ENCODE measurements at regions not wholly inside any gene's neighbourhood (a gene's known extent, or its start where the extent isn't known, plus 50 kb on each side); places are given as distances from the start of the nearest gene placed in this dataset.

- intact Hi-C loops (cut with DNase I), result no loop called here
- FAIRE-seq (no peak), DNase-seq (peak in 3 of 5 donors; percentile 32 to 55 (median 34))
- Histone ChIP-seq H3K9me3 (ENCODE audit: control insufficient read depth in 2 of 3, insufficient read depth in 1 of 3, low read length in 3 of 3) (peaks cover 0 to 3% (median 0%) of the 10 kb centered on the region in 3 donors), H3K4me3 (ENCODE audit: low read length in 3 of 3) (peak overlapping the region in 1 of 3 donors; percentile 68), H3K27ac (ENCODE audit: low read depth in 2 of 2, low read length in 2 of 2) (no peak overlapping the region), H3K36me3 (ENCODE audit: control insufficient read depth in 2 of 3, insufficient read depth in 3 of 3, low read length in 3 of 3) (no peaks in the 10 kb centered on the region), H3K27me3 (ENCODE audit: control insufficient read depth, insufficient read depth, low read length) (no peaks in the 10 kb centered on the region), H3K4me1 (ENCODE audit: control insufficient read depth in 2 of 3, insufficient read depth in 2 of 3, low read depth in 1 of 3, low read length in 3 of 3) (peaks cover 0 to 4% (median 0%) of the 10 kb centered on the region in 3 donors), H3K9ac (ENCODE audit: low read length in 3 of 3) (peak overlapping the region in 1 of 3 donors; percentile 68)
- TF ChIP-seq, protein P1, sequence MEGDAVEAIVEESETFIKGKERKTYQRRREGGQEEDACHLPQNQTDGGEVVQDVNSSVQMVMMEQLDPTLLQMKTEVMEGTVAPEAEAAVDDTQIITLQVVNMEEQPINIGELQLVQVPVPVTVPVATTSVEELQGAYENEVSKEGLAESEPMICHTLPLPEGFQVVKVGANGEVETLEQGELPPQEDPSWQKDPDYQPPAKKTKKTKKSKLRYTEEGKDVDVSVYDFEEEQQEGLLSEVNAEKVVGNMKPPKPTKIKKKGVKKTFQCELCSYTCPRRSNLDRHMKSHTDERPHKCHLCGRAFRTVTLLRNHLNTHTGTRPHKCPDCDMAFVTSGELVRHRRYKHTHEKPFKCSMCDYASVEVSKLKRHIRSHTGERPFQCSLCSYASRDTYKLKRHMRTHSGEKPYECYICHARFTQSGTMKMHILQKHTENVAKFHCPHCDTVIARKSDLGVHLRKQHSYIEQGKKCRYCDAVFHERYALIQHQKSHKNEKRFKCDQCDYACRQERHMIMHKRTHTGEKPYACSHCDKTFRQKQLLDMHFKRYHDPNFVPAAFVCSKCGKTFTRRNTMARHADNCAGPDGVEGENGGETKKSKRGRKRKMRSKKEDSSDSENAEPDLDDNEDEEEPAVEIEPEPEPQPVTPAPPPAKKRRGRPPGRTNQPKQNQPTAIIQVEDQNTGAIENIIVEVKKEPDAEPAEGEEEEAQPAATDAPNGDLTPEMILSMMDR (IDR thresholded peaks at IDR 0.05; ENCODE audit: borderline replicate concordance, extremely low read depth, insufficient read depth), result no peak
These were observed 64.3 kb downstream of the GPX5 start for GRCh38 chr6:28589957-28590349.

GRCh38 chr6:28597217-28597835, 71.6 kb downstream of the GPX5 start:
- no peak overlapping the region for H3K9ac ChIP-seq (ENCODE audit: low read length in 3 of 3)
- peak overlapping the region in 1 of 3 donors; percentile 21 for H3K4me3 ChIP-seq (ENCODE audit: low read length in 3 of 3)
- TF ChIP-seq, protein P1 (IDR thresholded peaks at IDR 0.05; ENCODE audit: borderline replicate concordance, extremely low read depth, insufficient read depth), result no peak
- DNase-seq (peak in 1 of 5 donors; percentile 43), FAIRE-seq (no peak)
- peaks cover 0 to 5% (median 0%) of the 10 kb centered on the region in 3 donors for H3K9me3 ChIP-seq (ENCODE audit: control insufficient read depth in 2 of 3, insufficient read depth in 1 of 3, low read length in 3 of 3)
- intact Hi-C loops (cut with DNase I), result no loop called here
- H3K27ac ChIP-seq (ENCODE audit: low read depth in 2 of 2, low read length in 2 of 2), result no peak overlapping the region
- H3K36me3 ChIP-seq (ENCODE audit: control insufficient read depth in 2 of 3, insufficient read depth in 3 of 3, low read length in 3 of 3), result no peaks in the 10 kb centered on the region
- H3K27me3 ChIP-seq (ENCODE audit: control insufficient read depth, insufficient read depth, low read length), result peaks cover 5% of the 10 kb centered on the region
- H3K4me1 ChIP-seq (ENCODE audit: control insufficient read depth in 2 of 3, insufficient read depth in 2 of 3, low read depth in 1 of 3, low read length in 3 of 3), result no peaks in the 10 kb centered on the region

GRCh38 chr6:28597924-28598722, 72.4 kb downstream of the GPX5 start:
- DNase-seq (no peak), FAIRE-seq (no peak)
- no peaks in the 10 kb centered on the region for H3K36me3 ChIP-seq (ENCODE audit: control insufficient read depth in 2 of 3, insufficient read depth in 3 of 3, low read length in 3 of 3)
- no peak overlapping the region for H3K4me3 ChIP-seq (ENCODE audit: low read length in 3 of 3)
- no peak overlapping the region for H3K27ac ChIP-seq (ENCODE audit: low read depth in 2 of 2, low read length in 2 of 2)
- intact Hi-C loops (cut with DNase I), result no loop called here
- TF ChIP-seq, protein P1 (IDR thresholded peaks at IDR 0.05; ENCODE audit: borderline replicate concordance, extremely low read depth, insufficient read depth), result no peak
- H3K27me3 ChIP-seq (ENCODE audit: control insufficient read depth, insufficient read depth, low read length), result peaks cover 5% of the 10 kb centered on the region
- no peaks in the 10 kb centered on the region for H3K4me1 ChIP-seq (ENCODE audit: control insufficient read depth in 2 of 3, insufficient read depth in 2 of 3, low read depth in 1 of 3, low read length in 3 of 3)
- H3K9me3 ChIP-seq (ENCODE audit: control insufficient read depth in 2 of 3, insufficient read depth in 1 of 3, low read length in 3 of 3), result peaks cover 0 to 5% (median 0%) of the 10 kb centered on the region in 3 donors
- no peak overlapping the region for H3K9ac ChIP-seq (ENCODE audit: low read length in 3 of 3)

All from kidney (tissue), 13 donors.